IPS DF 19.7 (cell line): ENCODE measurements at regions not wholly inside any gene's neighbourhood (a gene's known extent, or its start where the extent isn't known, plus 50 kb on each side); places are given as distances from the start of the nearest gene placed in this dataset.
"Not testable (repeated sequence)": the region's sequence is repeated elsewhere in the genome, so short reads cannot be mapped to it uniquely, and the experiment has no call there.

Experiments used
- DNase-seq: peaks from one replicate; pipeline ENCODE4 v3.0.0-alpha.2; 2013; ENCODE audit warnings: low read depth, low spot score

GRCh38 chr2:103365071-103365470, 603.2 kb downstream of the TMEM182 start:
- DNase-seq = no peak

DNA sequence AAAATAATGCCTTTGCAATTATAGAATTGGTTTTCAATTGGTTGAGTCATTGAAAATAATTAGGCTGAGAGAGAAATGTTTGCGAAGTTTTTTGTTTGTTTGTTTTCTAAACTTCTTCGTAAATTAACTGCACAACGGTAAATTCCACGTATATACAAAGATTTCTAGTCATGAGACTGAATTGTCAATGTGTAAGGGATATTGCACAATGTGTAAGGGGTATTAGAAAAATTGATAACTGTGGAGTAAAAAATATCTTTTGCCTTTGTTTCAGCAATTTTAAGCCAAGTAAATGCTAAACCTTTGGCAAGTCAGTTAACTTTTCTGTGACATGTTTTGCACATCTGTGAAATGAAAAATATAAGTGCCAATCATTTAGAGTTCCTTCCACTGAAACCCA, 606.0 kb downstream of the TMEM182 start:
- no peak for DNase-seq

DNA sequence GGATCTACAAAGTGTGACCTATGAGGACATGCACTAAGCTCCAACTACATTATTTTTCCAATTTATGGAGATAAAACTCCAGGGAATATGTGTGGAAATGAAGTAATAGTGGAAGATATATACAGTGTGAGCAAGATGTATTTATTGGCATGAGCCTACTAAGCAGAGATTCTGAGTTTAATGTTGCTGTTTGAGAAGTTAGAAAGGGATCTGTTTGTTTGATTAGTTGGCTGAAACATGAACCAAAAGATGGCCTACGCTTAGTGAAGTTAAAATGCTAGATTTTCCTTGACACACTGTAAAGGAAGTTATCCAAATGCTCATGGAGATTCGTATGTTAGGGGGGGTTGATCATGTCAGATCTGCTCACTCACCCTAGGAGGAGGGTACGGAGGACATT, 621.7 kb downstream of the TMEM182 start:
- no peak for DNase-seq

DNA sequence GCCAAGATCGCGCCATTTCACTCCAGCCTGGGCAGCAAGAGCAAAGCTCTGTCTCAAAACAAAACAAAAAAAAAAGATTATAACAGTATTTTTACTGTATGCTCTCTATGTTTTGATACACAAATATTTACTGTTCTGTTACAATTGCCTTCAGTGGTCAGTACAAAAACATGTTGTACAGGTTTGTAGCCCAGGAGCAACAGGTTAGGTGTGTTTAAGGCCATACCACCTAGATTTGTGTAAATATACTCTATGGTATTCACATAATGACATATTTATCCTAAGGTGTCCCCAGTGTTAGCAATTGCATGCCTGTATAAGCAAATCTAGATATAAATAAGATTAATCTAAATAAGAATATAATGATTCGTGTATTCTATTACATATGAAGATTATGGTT, 625.0 kb downstream of the TMEM182 start:
- DNase-seq = no peak

GRCh38 chr2:103387888-103388287, 626.1 kb downstream of the TMEM182 start:
- no peak for DNase-seq

DNA sequence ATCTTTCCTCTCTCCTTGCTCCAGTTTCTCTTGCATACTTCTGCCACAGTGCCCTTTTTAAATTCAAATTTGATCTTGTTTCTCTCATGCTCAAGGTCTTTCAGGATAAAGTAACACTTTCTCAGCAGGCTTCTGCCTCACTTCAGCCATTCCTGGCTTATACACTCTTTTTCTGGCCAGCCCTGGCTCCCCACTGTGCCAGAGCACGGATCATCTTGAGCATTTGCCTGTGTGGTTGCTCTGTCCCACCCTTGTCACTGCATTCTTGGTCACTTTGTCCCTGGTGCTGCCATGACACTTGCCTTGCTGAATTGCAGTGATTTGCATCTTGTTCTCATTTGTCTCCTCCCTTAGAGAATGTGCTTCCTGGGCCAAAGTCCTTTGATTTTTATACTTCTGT, 634.3 kb downstream of the TMEM182 start:
- DNase-seq = peak; percentile 60

DNA sequence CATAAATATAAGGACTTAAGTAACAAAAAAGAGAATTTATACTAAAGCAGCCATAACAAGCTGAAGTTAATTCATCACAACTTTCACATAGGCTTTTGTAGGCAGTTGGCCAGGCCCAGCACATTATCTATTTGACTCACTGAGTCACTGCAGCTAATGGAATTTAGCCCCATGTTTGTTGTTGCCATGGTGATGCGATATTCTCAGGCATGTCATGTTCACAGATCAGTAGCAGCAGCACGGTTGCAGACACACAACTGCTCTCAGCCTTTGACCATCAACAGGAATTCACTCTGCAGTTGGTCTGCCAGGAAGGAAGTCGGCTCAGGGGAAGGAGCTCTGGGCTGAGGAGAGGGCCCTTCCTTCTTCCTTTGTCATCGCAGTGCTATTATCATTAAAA, 639.8 kb downstream of the TMEM182 start:
- peak; percentile 98 for DNase-seq

DNA sequence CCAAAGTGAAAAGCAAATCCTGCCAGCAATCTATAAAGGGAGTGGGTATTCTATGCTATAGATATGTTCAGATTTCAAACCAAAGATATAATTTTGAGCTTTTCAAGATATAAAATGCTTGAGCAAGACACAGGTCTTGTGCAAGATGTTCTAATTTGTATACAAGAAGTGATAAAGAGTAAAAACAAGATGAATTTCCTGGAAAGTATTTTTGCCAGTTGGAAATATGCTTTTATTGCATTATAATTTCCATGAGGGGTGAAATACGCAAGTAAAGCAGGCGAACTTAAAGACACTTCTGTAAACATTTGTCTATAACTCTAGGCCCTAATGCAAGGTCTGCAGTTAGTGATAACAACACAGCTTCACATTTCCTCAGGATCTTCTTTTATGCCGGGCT, 640.5 kb downstream of the TMEM182 start:
- DNase-seq = no peak

DNA sequence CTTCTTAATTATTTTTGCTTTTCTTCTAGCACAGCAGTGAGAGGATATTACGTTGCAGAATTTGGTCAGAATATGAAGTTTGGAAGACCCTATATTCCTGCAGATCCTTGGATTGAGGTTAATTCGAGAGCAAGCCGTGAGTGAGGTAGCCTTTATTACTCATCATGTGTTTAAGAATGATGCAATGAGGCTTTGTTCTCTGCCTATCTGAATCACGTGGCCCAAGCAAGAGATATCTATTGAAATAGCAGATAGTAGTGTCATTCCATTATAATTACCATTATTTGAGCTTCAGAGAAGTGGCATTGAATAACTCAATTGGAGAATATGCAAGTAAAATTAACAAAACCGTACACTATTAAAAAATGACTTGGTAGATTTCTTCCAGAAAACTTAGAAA, 641.1 kb downstream of the TMEM182 start:
- no peak for DNase-seq

GRCh38 chr2:103403388-103403787, 641.6 kb downstream of the TMEM182 start:
- not testable (repeated sequence) for DNase-seq

- DNase-seq = no peak
Measured at GRCh38 chr2:103410221-103410620, 648.4 kb downstream of the TMEM182 start.

- DNase-seq = no peak
Measured at GRCh38 chr2:103419506-103419905, 657.7 kb downstream of the TMEM182 start.

DNA sequence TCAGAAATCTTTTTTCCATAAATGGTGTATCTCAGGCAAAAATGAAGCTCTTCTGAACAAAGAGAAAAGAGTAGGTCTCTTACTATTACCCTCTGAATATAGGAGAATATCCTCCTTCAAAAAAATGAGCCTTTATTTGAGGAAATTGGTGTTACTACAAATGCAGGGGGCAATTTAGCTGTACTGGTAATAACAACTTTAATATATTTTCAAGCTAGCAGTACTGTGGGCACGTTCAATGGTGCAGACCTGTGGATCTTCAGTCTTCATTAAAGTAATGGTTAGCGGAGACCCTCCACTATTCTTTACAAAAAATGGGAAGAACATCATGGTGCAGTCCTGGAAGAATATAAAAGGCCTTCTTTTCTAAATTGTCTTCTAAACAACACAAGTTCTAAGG, 661.3 kb downstream of the TMEM182 start:
- no peak for DNase-seq

- no peak for DNase-seq
Measured at GRCh38 chr2:103427567-103427966, 665.7 kb downstream of the TMEM182 start.

DNA sequence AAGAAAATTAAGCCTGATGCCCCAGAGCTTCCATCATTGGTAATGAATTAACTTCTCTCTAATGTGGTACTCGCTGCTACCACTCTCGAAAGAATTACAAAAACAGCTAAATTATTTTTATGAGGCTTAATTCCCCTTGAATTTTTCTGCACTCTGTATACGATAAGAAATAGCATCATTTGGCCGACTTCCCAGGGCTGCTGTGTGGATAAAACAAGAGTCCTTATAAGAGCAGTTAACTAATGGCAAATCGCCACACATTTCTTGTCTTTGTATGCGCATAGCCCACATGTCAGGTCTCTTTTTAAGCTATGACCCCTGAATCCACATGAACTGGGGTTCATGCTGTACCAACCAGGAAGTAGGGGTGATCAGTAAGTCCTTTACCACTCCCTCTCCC, 668.4 kb downstream of the TMEM182 start:
- DNase-seq = no peak

- no peak for DNase-seq
Measured at GRCh38 chr2:103435010-103435409, 673.2 kb downstream of the TMEM182 start.

GRCh38 chr2:103437161-103437560, 675.3 kb downstream of the TMEM182 start:
- no peak for DNase-seq

DNA sequence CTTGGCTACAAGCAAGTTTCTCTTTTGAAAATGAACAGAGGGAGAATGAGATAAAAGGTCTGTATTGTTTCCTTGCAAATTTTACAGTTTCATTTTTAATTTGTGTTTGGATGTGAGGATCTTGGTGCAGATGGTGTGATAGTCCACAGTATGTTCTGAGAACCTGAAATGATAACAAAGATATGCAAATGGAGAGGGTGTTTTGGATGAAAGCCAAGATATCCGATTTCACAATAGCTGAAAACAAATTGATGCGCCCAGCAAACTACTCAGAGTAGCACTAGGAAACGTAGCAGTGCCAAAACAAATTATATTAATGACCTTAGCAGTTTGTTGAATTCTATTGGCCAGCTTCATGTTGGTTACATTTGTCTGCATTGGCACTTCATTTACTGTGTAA, 683.5 kb downstream of the TMEM182 start:
- no peak for DNase-seq

DNA sequence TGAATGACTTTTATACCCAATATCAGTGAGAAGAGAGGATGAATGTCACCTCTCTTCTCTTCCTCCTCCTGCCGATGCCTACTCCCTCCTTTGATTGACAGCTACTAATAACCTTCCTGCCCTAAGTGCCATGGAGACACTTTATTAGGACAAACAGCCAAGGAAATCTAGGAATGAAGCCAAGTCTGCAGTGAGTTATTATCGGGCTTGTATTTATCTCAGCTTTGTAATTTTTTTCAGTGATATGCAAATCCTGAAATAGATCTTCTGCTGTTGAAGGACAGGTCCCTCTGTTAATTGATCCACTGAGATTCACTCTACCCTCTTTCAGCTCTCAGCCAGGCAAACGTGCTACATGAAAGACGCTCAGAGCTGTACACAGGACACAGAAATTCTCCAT, 686.7 kb downstream of the TMEM182 start:
- DNase-seq = no peak

DNA sequence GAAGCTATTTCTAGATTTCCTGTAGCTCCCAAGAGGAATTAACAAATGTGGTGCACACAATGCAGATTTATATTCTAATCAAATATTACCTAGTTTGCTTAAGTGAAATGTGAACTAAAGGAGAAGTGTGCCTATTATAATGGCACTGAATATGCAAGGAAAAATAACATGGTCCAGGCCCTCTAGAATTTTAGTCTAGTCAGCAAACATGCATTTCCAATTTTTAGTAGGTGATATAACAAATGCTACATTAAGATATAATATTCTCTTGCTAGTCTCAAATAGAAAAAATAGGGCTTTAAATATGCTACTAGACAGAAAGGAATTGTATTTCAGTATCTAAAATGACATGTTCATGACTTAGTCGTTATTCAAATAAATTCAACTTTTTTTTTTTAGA, 689.5 kb downstream of the TMEM182 start:
- DNase-seq = no peak

- no peak for DNase-seq
Measured at GRCh38 chr2:103459283-103459682, 697.5 kb downstream of the TMEM182 start.

DNA sequence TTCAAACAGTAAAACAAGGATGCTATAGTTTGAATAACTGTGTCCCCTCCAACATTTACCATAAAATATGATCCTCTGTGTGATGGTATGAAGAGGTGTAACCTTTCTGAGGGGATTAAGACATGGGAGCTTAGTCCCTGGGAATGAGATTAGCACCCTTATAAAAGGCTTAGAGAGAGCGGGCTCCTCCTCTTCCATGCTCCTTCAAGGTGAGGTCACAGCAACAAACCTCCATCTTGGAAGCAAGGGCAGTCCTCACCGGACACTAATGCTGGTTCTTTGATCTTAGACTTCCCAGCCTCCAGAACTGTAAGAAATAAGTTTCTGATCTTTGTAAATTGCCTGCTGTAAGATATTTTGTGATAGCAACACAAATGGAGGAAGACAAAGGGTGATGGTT, 700.3 kb downstream of the TMEM182 start:
- no peak for DNase-seq

DNA sequence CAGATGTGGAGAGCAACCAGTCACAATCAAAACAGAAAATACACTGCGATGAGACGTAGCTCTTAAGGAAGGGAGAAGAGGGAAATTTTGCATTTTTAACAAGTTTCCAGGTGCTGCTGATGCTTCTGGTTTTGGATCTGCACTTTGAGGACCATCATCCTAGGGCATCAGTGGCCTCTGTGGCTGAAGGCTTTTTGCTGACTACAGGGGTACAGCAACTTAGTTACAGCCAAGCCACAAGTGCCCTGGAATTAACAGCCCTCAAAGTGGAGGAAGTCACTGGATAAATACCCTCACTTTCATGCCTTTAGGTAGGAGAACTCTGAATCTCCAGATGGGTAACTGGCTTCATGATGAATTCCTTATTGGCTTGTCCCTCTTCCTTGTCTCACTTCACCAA, 700.9 kb downstream of the TMEM182 start:
- DNase-seq = no peak

DNA sequence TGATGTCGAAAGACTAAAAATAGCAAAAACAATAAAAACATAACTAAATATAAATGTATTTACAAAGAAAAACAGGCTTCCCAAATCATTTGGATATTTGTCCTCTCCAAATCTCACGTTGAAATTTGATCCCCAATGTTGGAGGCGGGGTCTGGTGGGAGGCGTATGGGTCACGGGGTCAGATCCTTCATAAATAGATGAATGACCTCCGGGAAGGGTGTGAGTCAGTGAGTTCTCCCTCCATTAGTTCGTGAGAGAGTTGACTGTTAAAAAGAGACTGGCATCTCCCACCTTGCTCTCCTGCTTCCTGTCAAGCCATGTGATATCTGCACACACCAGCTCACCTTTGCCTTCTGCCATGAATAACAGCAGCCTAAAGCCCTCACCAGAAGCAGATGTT, 703.0 kb downstream of the TMEM182 start:
- no peak for DNase-seq

DNA sequence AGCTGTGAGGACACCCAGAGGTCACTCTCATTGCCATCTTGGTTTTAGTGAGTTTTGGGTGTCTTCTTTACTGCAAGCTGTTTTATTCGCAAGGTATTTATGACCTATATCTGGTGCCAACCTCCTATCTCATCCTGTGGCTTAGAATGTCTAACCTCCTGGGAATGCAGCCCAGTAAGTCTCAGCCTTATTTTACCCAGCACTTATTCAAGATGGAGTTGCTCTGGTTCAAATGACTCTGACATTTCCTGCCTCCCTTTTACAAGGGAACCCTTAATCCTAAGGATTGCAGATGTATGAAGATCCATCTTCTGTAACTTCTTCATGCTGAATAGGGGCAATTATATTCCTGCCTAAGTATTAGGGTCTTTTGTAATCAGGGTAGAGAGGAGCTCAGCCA, 708.0 kb downstream of the TMEM182 start:
- no peak for DNase-seq
